ENCODE measurements at regions not wholly inside any gene's neighbourhood (a gene's known extent, or its start where the extent isn't known, plus 50 kb on each side); places are given as distances from the start of the nearest gene placed in this dataset.
"Not testable (repeated sequence)": the region's sequence is repeated elsewhere in the genome, so short reads cannot be mapped to it uniquely, and the experiment has no call there.

GRCh38 chr12:37543966-37544668, 772.5 kb upstream of the ALG10B start:
- 88% methylated on average over 27 of the region's 27 CpGs for WGBS, 2 donors
- DNase-seq (no peak), ATAC-seq (no peak)
- H3K4me3 ChIP-seq, result no peak overlapping the region
- no peaks in the 10 kb centered on the region for H3K27me3 ChIP-seq
- H3K27ac ChIP-seq, result no peak overlapping the region
- H3K4me1 ChIP-seq, result no peaks in the 10 kb centered on the region
- intact Hi-C loops (cut with DNase I), result no loop called here
- no peaks in the 10 kb centered on the region for H3K36me3 ChIP-seq
- H3K9me3 ChIP-seq, result peaks cover 0 to 76% (median 0%) of the 10 kb centered on the region in 11 donors
- TF ChIP-seq CTCF (IDR thresholded peaks at IDR 0.05), result no peak

GRCh38 chr12:37544669-37545330, 771.8 kb upstream of the ALG10B start:
- intact Hi-C loops (cut with DNase I); H3K36me3 ChIP-seq; H3K4me1 ChIP-seq; H3K27me3 ChIP-seq; ATAC-seq; H3K4me3 ChIP-seq; DNase-seq; H3K27ac ChIP-seq: not testable (repeated sequence)
- peaks cover 0 to 76% (median 0%) of the 10 kb centered on the region in 11 donors for H3K9me3 ChIP-seq
- 84 to 86% methylated on average over 9 of the region's 9 CpGs for WGBS, 2 donors

GRCh38 chr12:37545759-37546158, 770.8 kb upstream of the ALG10B start:
- H3K4me3 ChIP-seq, result no peak overlapping the region
- H3K4me1 ChIP-seq, result no peaks in the 10 kb centered on the region
- no peaks in the 10 kb centered on the region for H3K36me3 ChIP-seq
- intact Hi-C loops (cut with DNase I), result no loop called here
- TF ChIP-seq CTCF (IDR thresholded peaks at IDR 0.05), result no peak
- ATAC-seq, result no peak
- no peak for DNase-seq
- 73 to 77% methylated on average over 9 of the region's 9 CpGs for WGBS, 2 donors
- no peak overlapping the region for H3K27ac ChIP-seq
- no peaks in the 10 kb centered on the region for H3K27me3 ChIP-seq
- peaks cover 0 to 81% (median 0%) of the 10 kb centered on the region in 11 donors for H3K9me3 ChIP-seq

GRCh38 chr12:37546206-37546605, 770.4 kb upstream of the ALG10B start:
- Histone ChIP-seq H3K4me3 (no peak overlapping the region), H3K36me3 (no peaks in the 10 kb centered on the region), H3K4me1 (no peaks in the 10 kb centered on the region), H3K9me3 (peaks cover 0 to 78% (median 0%) of the 10 kb centered on the region in 11 donors), H3K27me3 (no peaks in the 10 kb centered on the region), H3K27ac (no peak overlapping the region)
- ATAC-seq, result no peak
- intact Hi-C loops (cut with DNase I), result no loop called here
- no peak for TF ChIP-seq CTCF (IDR thresholded peaks at IDR 0.05)
- 84 to 89% methylated on average over 10 of the region's 10 CpGs for WGBS, 2 donors
- DNase-seq, result no peak
